A673 (cell line): ENCODE measurements at regions not wholly inside any gene's neighbourhood (a gene's known extent, or its start where the extent isn't known, plus 50 kb on each side); places are given as distances from the start of the nearest gene placed in this dataset.

ENCODE experiments used
- EZH2 ChIP-seq: fragments of 200-600 bp; sonication (generic); IDR thresholded peaks from 2 replicates; pipeline ENCODE4 v1.6.1; 2017; ENCODE audit warnings: borderline replicate concordance, low read depth, mild to moderate bottlenecking, mixed read lengths, antibody characterized with exemption, low read length; ENCODE audit not compliant: poor library complexity, severe bottlenecking
- TF ChIP-seq, protein P1 (sequence below): fragments of 300-800, 200-600 bp; sonication (generic); conservative IDR thresholded peaks from 2 replicates; pipeline ENCODE4 v1.5.1; 2017; ENCODE audit warnings: low read depth, mild to moderate bottlenecking, antibody characterized with exemption, low read length, moderate library complexity, mixed read lengths

DNA sequence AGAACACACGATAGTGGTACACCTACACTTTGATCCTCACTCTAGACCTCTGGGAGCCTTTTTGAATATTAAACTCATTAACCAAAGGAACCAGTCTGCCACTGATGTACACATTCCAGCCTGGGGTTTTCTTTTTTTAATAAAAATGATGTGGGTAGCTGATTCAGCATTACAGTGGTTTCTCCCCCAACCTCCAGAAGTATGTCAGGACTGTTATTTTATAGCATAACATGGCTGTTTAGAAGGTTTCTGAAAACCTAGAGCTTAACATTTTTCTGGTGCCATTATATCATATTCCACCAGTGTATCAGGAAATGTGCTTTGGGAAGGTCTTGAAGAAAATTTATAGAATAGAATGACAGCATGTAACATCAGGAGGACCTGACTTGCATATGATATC is 540.9 kb upstream of the WWC1 start:
- TF ChIP-seq, protein P1, sequence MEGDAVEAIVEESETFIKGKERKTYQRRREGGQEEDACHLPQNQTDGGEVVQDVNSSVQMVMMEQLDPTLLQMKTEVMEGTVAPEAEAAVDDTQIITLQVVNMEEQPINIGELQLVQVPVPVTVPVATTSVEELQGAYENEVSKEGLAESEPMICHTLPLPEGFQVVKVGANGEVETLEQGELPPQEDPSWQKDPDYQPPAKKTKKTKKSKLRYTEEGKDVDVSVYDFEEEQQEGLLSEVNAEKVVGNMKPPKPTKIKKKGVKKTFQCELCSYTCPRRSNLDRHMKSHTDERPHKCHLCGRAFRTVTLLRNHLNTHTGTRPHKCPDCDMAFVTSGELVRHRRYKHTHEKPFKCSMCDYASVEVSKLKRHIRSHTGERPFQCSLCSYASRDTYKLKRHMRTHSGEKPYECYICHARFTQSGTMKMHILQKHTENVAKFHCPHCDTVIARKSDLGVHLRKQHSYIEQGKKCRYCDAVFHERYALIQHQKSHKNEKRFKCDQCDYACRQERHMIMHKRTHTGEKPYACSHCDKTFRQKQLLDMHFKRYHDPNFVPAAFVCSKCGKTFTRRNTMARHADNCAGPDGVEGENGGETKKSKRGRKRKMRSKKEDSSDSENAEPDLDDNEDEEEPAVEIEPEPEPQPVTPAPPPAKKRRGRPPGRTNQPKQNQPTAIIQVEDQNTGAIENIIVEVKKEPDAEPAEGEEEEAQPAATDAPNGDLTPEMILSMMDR: no peak
- no peak for TF ChIP-seq EZH2
